ENCODE measurements at regions not wholly inside any gene's neighbourhood (a gene's known extent, or its start where the extent isn't known, plus 50 kb on each side); places are given as distances from the start of the nearest gene placed in this dataset.
"Not testable (repeated sequence)": the region's sequence is repeated elsewhere in the genome, so short reads cannot be mapped to it uniquely, and the experiment has no call there.

GRCh38 chr16:65318590-65319257 is 196.9 kb upstream of the CDH11 start:
- DNase-seq = no peak

GRCh38 chr16:65318138-65318537 is 196.3 kb upstream of the CDH11 start:
- DNase-seq = no peak

GRCh38 chr16:65316808-65317207 is 194.9 kb upstream of the CDH11 start:
- DNase-seq = no peak

DNA sequence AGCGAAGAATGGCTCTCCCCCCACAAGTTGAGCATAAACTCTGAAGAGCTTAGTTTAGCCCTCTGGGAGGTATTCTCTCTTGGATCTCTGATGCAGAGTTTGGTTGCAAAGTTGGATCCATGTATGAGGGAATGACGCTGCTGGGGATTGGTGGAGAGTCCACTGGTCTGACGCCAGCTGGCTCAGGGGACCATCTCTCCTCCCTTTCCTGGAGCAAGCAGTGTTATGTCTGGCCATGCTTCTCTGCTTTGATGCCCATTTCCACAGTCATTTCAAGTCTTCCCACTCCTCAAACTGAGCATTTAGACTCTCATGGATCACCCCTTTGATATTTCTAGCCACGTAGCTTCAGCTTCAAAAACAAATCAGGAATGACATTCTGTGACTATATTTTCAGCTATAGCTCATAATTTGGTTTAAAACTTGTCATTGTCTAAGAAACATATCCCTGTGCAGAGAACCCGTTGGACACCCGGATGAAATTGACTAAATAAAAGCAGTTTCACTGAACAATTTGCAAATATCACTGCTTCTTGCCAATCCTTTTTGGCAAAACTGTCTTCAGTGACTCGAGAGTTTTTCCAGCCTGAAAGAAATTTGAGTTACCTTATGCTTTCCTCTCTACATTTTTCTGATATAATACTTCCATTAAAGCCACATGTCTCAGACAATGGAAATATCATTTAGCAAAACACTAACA is 193.4 kb upstream of the CDH11 start:
- no peak for DNase-seq

DNA sequence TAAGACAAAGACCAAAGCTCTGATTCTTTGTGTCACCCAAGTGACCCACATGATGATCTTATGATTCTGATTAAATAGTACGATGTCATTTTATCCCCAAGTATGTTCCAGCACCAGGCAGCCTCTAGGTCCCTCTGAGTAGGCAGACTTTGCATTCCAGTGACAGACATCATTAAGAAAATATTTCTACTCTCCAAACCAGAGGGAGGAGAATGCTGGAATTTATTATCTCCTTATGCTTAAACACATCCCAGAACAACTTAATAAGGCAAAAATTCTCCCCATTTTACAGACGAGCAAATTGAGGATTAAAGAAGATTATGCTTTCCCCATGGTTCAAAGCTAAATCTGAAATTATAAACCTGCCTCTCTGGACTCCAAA is 192.8 kb upstream of the CDH11 start:
- DNase-seq = no peak

- DNase-seq = no peak
Measured at GRCh38 chr16:65313936-65314626, 192.2 kb upstream of the CDH11 start.

DNA sequence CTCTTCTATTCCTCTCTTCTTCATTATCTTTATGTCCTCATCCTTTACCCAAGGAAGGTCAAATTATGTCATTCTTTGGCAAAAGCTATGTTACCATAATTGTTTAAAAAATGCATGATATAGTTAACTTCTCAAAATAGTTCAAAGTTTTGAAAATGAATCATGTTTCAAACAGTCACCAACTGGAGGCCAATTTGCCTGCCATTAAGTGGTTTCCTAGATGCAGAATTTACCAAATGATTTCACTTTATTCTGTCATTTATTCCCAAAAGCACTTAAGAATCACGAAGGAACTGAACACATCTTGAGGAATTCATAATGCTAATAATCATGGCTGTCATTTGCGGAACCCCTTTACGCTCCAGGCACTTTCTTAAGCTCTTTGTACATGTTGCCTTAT is 190.9 kb upstream of the CDH11 start:
- DNase-seq = no peak

GRCh38 chr16:65312071-65312470 is 190.2 kb upstream of the CDH11 start:
- no peak for DNase-seq

- not testable (repeated sequence) for DNase-seq
Measured at GRCh38 chr16:65310491-65310890, 188.6 kb upstream of the CDH11 start.

DNA sequence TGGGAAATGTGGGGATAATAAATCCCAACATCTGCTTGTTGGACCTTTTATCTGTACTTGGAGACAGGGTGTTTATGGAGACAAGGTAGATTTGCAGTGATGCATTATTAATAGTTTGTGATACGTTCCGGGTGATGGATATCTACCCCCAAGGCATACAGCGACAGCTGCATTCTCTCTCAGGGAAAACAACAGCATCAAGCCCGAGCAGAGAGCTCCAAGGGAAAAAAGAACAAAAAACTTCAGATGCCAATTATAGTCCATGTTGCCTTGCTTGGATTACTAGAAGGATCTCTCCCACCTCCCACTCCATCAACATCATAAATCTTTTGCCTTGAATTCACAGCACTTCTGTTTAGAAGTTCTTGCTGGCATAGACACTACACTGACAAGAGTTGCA is 187.5 kb upstream of the CDH11 start:
- DNase-seq = no peak

- DNase-seq = no peak
Measured at GRCh38 chr16:65308506-65308905, 186.6 kb upstream of the CDH11 start.

GRCh38 chr16:65307286-65307685 is 185.4 kb upstream of the CDH11 start:
- DNase-seq = no peak

GRCh38 chr16:65306722-65307121 is 184.9 kb upstream of the CDH11 start:
- DNase-seq = no peak

- no peak for DNase-seq
Measured at GRCh38 chr16:65306300-65306699, 184.4 kb upstream of the CDH11 start.

DNA sequence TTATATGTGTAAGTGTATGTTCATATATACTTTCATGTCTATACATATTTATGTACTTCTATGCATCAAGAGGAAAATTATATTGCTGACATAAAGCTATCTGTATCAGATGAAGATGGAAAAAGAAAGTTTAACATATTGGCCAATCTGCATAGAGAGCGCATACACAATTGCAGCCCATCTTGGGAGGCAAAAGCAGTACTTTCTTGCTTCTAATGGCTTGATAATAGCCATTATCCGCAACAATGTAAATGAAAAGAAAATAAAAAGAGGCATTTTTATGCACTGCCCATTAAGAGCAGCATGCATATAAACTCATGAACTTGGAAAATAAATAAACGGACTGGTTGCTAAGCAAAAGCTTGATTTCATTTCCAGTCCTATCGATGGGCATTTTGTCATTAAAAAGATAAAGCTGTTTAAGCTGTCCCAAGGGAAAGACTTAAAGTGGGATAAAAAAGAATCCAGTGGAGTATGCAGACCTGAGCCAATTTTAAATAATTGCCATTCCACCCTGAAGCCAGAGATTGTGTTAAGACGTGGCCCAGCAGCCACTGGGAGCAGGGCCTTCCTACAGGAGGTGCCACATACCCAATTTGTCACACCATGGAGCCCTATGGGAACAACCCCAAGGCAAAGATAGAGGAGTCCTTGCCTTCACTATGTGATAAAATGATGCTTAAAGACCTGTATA is 183.6 kb upstream of the CDH11 start:
- no peak for DNase-seq

GRCh38 chr16:65301029-65301428 is 179.2 kb upstream of the CDH11 start:
- no peak for DNase-seq

DNA sequence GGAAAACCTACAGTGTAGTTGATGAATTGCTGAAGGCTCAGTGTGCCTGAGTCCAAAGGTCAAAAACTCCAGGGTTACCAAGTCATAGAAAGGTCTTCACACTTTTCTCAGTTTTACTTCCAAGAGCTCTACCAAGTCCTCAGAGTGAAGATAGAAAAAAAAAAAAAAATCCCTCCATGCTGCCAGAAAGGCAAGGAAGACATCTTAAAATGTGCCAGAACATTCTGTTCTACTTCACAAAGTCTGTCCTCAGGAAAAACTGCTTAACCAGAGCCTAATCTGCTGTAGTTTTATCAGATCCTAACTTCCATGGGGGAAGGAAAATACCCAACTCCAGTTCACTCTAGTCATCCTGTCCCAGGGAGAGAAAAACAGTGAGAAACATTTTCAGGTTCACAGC is 175.6 kb upstream of the CDH11 start:
- no peak for DNase-seq

DNA sequence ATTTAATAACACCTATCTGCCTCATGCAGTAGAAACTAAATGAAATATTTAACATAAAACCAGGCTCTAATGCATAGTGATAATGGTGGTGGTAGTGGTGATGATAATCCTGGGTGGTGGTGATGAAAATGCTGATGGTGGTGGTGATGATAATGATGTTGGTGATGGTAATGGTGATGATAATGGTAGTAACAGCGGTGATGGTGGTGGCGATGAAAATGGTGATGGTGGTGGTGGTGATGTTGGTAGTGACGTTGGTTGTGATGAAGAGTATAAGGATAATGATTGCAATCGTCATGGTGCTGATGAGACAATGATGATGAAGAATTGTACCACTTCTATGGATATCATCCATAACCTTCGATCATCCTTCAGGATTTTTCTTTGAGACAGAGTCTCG is 173.7 kb upstream of the CDH11 start:
- no peak for DNase-seq

DNA sequence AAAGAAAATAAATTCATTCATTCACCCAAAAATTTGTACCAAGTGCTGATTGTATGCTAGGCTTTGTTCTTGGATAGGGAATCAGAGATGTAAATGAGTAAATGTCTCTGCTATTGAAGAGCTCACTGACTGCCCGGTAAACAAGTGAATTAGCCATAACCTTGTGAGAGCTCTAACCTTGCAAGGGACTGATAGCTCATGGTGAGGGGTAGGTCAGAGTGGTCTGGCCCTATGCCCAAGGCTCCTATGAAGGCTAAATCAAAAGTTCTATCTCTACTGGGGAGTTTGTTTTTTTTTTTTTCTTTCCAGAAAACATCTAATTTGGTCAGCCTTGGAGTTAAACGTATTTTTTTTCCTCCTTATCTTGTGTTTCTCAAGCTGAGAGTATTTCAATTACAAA is 172.8 kb upstream of the CDH11 start:
- DNase-seq = no peak

GRCh38 chr16:65294165-65294564 is 172.3 kb upstream of the CDH11 start:
- no peak for DNase-seq

- no peak for DNase-seq
Measured at GRCh38 chr16:65289022-65289421, 167.2 kb upstream of the CDH11 start.

GRCh38 chr16:65287307-65287706 is 165.4 kb upstream of the CDH11 start:
- DNase-seq = no peak

GRCh38 chr16:65285128-65286048 is 163.5 kb upstream of the CDH11 start:
- DNase-seq = no peak
